ENCODE measurements at regions not wholly inside any gene's neighbourhood (a gene's known extent, or its start where the extent isn't known, plus 50 kb on each side); places are given as distances from the start of the nearest gene placed in this dataset.

DNA sequence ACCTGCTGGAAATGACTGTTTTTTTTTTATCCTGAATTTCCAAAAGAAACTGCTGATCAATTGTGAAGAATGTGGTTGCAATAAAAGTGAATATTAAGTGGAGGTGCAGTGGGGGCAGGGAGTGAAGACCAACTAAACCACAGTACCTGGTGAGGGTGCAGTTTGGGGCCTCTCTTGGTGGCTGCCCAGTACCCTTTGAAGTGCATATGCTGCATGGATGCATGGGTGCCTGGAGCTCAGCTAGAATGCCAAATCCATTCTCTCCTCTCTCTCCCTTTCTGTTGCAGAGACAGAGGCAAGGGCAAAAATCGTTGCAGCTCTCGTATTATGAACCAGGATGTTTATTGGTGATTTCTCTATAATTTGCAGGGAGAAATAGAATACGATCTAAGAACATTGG lies 420.5 kb upstream of the ONECUT1 start:
- FAIRE-seq (no peak), DNase-seq (no peak)
- 65 to 82% (median 72%) methylated on average over 3 of the region's 3 CpGs for WGBS, 3 donors
- H3K4me3 ChIP-seq (ENCODE audit: low read depth in 1 of 3, low read length in 3 of 3) = no peak overlapping the region
- H3K27me3 ChIP-seq (ENCODE audit: control insufficient read depth in 3 of 3, insufficient read depth in 3 of 3, low read length in 3 of 3) = no peaks in the 10 kb centered on the region
- H3K27ac ChIP-seq (ENCODE audit: low read depth in 1 of 3, low read length in 2 of 3) = no peak overlapping the region
- H3K36me3 ChIP-seq (ENCODE audit: control insufficient read depth in 3 of 3, insufficient read depth in 2 of 3, low read depth in 1 of 3, low read length in 3 of 3) = no peaks in the 10 kb centered on the region
- no peaks in the 10 kb centered on the region for H3K9me3 ChIP-seq (ENCODE audit: control insufficient read depth in 2 of 2, insufficient read depth in 1 of 2, low read depth in 1 of 2, low read length in 1 of 2)
- H3K4me1 ChIP-seq (ENCODE audit: control insufficient read depth in 3 of 3, insufficient read depth in 2 of 3, low read depth in 1 of 3, low read length in 2 of 3) = no peaks in the 10 kb centered on the region

DNA sequence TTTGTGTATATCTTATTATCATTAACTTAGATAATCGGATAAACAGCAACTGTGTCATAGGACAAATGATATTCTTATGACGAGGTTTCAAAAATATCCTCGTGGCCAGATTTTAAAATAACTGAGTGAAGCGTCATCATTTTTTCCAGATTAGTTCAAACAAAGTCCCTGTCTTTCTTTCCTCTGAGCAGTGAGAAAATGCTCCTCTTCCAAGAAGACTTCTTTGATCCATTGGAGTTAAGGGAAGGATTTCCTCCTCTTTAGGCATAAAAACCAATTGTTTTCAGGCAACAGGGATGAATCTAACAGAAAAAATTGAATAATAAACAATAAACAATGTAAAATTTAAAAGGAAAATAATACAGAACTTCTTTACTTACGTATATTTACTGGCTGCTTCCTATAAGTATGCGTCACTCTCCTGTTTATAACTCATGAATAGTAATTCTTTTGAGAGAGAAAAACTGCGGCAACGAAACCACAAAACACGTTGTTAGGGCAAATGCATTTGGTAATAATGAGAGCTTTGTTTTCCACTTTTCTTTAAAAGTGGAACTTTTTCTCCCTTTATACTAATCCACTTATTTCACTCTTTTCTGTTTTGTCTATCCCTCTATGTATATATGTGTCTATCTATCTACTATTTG lies 419.4 kb upstream of the ONECUT1 start:
- no peak for FAIRE-seq
- WGBS, 3 donors = 84 to 87% (median 85%) methylated on average over 9 of the region's 9 CpGs
- Histone ChIP-seq H3K9me3 (ENCODE audit: control insufficient read depth in 2 of 2, insufficient read depth in 1 of 2, low read depth in 1 of 2, low read length in 1 of 2) (no peaks in the 10 kb centered on the region), H3K27ac (ENCODE audit: low read depth in 1 of 3, low read length in 2 of 3) (no peak overlapping the region), H3K36me3 (ENCODE audit: control insufficient read depth in 3 of 3, insufficient read depth in 2 of 3, low read depth in 1 of 3, low read length in 3 of 3) (no peaks in the 10 kb centered on the region), H3K4me3 (ENCODE audit: low read depth in 1 of 3, low read length in 3 of 3) (no peak overlapping the region), H3K27me3 (ENCODE audit: control insufficient read depth in 3 of 3, insufficient read depth in 3 of 3, low read length in 3 of 3) (no peaks in the 10 kb centered on the region), H3K4me1 (ENCODE audit: control insufficient read depth in 3 of 3, insufficient read depth in 2 of 3, low read depth in 1 of 3, low read length in 2 of 3) (no peaks in the 10 kb centered on the region)
- DNase-seq = no peak

DNA sequence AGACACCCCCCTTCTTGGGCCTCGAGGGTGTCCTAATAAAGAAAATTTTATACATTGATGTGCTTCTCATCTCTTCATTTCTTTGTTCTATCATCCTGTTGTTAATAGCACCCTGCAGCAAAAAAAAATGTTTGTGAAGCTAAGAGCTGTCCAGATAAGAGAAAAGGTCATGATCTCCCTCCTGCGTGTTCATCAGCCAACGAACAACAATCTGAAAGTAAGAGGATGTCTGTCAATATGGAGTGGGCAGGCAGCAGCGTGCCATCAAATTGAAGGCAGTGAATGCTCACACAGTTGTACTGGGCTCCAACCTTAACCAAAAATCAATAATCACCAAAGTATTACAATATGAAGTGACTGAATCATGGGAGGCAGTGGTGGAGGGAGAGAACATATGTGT lies 418.6 kb upstream of the ONECUT1 start:
- no peak for FAIRE-seq
- no peaks in the 10 kb centered on the region for H3K27me3 ChIP-seq (ENCODE audit: control insufficient read depth in 3 of 3, insufficient read depth in 3 of 3, low read length in 3 of 3)
- no peak overlapping the region for H3K4me3 ChIP-seq (ENCODE audit: low read depth in 1 of 3, low read length in 3 of 3)
- H3K27ac ChIP-seq (ENCODE audit: low read depth in 1 of 3, low read length in 2 of 3) = no peak overlapping the region
- WGBS, 3 donors = 15 to 40% (median 32%) methylated on average over 4 of the region's 4 CpGs
- DNase-seq = no peak
- no peaks in the 10 kb centered on the region for H3K9me3 ChIP-seq (ENCODE audit: control insufficient read depth in 2 of 2, insufficient read depth in 1 of 2, low read depth in 1 of 2, low read length in 1 of 2)
- no peaks in the 10 kb centered on the region for H3K36me3 ChIP-seq (ENCODE audit: control insufficient read depth in 3 of 3, insufficient read depth in 2 of 3, low read depth in 1 of 3, low read length in 3 of 3)
- H3K4me1 ChIP-seq (ENCODE audit: control insufficient read depth in 3 of 3, insufficient read depth in 2 of 3, low read depth in 1 of 3, low read length in 2 of 3) = no peaks in the 10 kb centered on the region

DNA sequence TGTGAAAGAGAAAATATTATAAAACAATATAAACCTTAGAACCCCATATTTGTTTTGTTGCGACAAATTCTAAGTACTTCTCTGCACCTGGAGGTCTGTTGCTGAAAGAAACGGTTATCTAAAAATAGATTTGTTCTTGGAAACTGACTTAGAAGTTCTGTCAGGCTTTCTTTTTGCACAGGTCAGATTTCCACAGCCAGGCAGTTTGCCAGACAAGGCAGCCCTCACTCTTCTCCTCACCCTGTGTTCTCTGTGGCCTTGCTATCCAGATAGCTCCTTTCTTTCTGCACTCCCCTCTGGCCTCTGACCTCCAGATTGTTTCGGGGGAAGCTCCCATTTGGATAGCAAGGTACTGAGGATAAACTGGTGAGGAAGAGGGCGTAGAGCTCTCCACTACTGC lies 413.3 kb upstream of the ONECUT1 start:
- FAIRE-seq (no peak), DNase-seq (no peak)
- WGBS, 3 donors = 45 to 52% (median 49%) methylated on average over 4 of the region's 4 CpGs

DNA sequence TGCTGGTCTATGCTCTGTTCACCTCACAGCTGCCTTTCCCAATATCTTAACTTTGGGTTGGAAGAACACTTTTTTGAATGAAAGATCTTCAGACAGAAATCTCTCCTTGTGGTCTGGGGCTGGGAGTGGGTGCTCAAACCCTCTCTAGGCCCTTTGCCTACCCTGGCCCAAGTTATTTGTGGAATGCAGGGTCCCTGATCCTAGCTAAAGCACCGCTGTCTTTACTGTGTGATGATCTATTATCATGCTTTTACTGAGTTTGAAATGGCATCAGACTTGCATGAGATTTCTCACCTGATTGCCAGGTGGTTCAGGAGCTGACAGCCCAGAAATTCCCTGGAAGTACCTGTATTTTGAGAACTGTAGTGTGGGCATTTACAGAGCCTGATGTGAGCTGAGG lies 412.7 kb upstream of the ONECUT1 start:
- FAIRE-seq (no peak), DNase-seq (no peak)
- H3K36me3 ChIP-seq (ENCODE audit: control insufficient read depth in 3 of 3, insufficient read depth in 2 of 3, low read depth in 1 of 3, low read length in 3 of 3) = no peaks in the 10 kb centered on the region
- H3K4me3 ChIP-seq (ENCODE audit: low read depth in 1 of 3, low read length in 3 of 3) = no peak overlapping the region
- no peaks in the 10 kb centered on the region for H3K4me1 ChIP-seq (ENCODE audit: control insufficient read depth in 3 of 3, insufficient read depth in 2 of 3, low read depth in 1 of 3, low read length in 2 of 3)
- no peak overlapping the region for H3K27ac ChIP-seq (ENCODE audit: low read depth in 1 of 3, low read length in 2 of 3)
- H3K27me3 ChIP-seq (ENCODE audit: control insufficient read depth in 3 of 3, insufficient read depth in 3 of 3, low read length in 3 of 3) = peaks cover 0 to under 1% (median 0%) of the 10 kb centered on the region in 3 donors
- H3K9me3 ChIP-seq (ENCODE audit: control insufficient read depth in 2 of 2, insufficient read depth in 1 of 2, low read depth in 1 of 2, low read length in 1 of 2) = no peaks in the 10 kb centered on the region
- WGBS, 3 donors = 63 to 81% (median 67%) methylated on average over 1 of the region's 1 CpG

More for the DNA sequence above, 413.3 kb upstream of the ONECUT1 start:
- Histone ChIP-seq H3K9me3 (ENCODE audit: control insufficient read depth in 2 of 2, insufficient read depth in 1 of 2, low read depth in 1 of 2, low read length in 1 of 2) (no peaks in the 10 kb centered on the region), H3K4me3 (ENCODE audit: low read depth in 1 of 3, low read length in 3 of 3) (no peak overlapping the region), H3K27ac (ENCODE audit: low read depth in 1 of 3, low read length in 2 of 3) (no peak overlapping the region), H3K4me1 (ENCODE audit: control insufficient read depth in 3 of 3, insufficient read depth in 2 of 3, low read depth in 1 of 3, low read length in 2 of 3) (no peaks in the 10 kb centered on the region), H3K27me3 (ENCODE audit: control insufficient read depth in 3 of 3, insufficient read depth in 3 of 3, low read length in 3 of 3) (no peaks in the 10 kb centered on the region), H3K36me3 (ENCODE audit: control insufficient read depth in 3 of 3, insufficient read depth in 2 of 3, low read depth in 1 of 3, low read length in 3 of 3) (no peaks in the 10 kb centered on the region)

DNA sequence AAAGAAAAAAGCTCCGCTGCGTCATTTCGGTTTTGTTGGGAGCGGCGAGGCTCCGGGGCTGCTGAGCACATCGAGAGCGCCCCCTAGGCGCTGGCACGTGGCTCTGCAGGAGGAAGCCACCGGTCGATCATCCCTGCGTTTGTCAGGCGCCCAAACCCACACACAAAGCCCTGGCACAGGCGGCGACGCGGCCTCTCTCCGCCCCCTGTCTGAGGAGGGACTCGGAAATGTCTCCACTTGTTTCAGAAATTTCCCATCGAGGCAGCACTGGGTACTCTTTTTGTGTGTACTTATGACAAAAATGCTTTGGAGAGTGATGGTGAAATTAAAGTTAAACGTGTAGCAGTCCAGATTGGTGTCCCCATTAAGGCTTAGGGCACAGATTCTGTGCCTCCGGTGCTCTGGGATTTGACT lies 407.3 kb upstream of the ONECUT1 start:
- WGBS, 3 donors = 3 to 5% (median 4%) methylated on average over 23 of the region's 23 CpGs
- H3K27ac ChIP-seq (ENCODE audit: low read depth in 1 of 3, low read length in 2 of 3) = no peak overlapping the region
- no peaks in the 10 kb centered on the region for H3K4me1 ChIP-seq (ENCODE audit: control insufficient read depth in 3 of 3, insufficient read depth in 2 of 3, low read depth in 1 of 3, low read length in 2 of 3)
- H3K4me3 ChIP-seq (ENCODE audit: low read depth in 1 of 3, low read length in 3 of 3) = no peak overlapping the region
- no peaks in the 10 kb centered on the region for H3K9me3 ChIP-seq (ENCODE audit: control insufficient read depth in 2 of 2, insufficient read depth in 1 of 2, low read depth in 1 of 2, low read length in 1 of 2)
- H3K27me3 ChIP-seq (ENCODE audit: control insufficient read depth in 3 of 3, insufficient read depth in 3 of 3, low read length in 3 of 3) = peaks cover 0 to 14% (median 4%) of the 10 kb centered on the region in 3 donors
- FAIRE-seq (no peak), DNase-seq (peak; percentile 53 to 60)
- H3K36me3 ChIP-seq (ENCODE audit: control insufficient read depth in 3 of 3, insufficient read depth in 2 of 3, low read depth in 1 of 3, low read length in 3 of 3) = no peaks in the 10 kb centered on the region

DNA sequence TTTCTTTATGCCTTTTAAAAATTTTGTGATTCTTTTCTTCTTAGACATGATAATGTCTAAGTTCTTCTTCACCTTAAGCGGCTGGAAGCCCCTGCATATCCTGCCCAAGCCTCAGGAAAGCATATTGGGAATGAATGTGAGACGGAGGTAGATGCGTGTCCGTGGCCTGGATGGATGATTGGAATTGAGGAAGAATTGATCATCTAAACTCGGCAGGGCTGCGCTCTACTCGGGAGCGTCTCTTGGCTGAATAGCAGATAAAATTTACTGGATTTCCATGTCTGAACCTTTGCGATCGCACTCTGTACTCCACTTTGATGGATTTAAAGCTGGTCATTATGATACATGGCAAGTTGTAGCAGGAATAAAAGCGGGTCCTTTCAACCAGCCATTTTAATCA lies 406.7 kb upstream of the ONECUT1 start:
- DNase-seq (no peak), FAIRE-seq (no peak)
- no peaks in the 10 kb centered on the region for H3K36me3 ChIP-seq (ENCODE audit: control insufficient read depth in 3 of 3, insufficient read depth in 2 of 3, low read depth in 1 of 3, low read length in 3 of 3)
- no peak overlapping the region for H3K4me3 ChIP-seq (ENCODE audit: low read depth in 1 of 3, low read length in 3 of 3)
- H3K27ac ChIP-seq (ENCODE audit: low read depth in 1 of 3, low read length in 2 of 3) = no peak overlapping the region
- 55 to 58% (median 57%) methylated on average over 11 of the region's 11 CpGs for WGBS, 3 donors
- H3K27me3 ChIP-seq (ENCODE audit: control insufficient read depth in 3 of 3, insufficient read depth in 3 of 3, low read length in 3 of 3) = peaks cover 0 to 14% (median 4%) of the 10 kb centered on the region in 3 donors
- H3K9me3 ChIP-seq (ENCODE audit: control insufficient read depth in 2 of 2, insufficient read depth in 1 of 2, low read depth in 1 of 2, low read length in 1 of 2) = no peaks in the 10 kb centered on the region
- no peaks in the 10 kb centered on the region for H3K4me1 ChIP-seq (ENCODE audit: control insufficient read depth in 3 of 3, insufficient read depth in 2 of 3, low read depth in 1 of 3, low read length in 2 of 3)

DNA sequence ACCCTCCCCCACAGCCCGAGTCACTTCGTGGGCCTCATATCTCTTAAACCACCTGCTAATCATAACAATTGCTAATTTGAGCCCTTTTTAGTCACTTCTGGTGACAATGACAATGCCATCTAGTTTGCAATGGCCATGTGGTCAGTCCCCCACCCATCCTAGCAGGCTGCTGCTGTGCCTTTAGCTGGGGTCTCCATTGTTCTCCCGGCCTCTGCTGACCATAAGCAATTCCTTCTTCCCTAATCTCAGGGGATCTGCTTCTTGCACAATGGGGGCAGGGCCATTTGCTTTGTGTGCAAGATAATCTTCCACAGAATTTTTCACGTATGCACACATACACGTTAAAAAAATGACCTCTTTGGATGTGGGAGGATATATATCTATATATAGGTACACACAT lies 406.1 kb upstream of the ONECUT1 start:
- H3K4me3 ChIP-seq (ENCODE audit: low read depth in 1 of 3, low read length in 3 of 3) = no peak overlapping the region
- H3K27ac ChIP-seq (ENCODE audit: low read depth in 1 of 3, low read length in 2 of 3) = no peak overlapping the region
- no peaks in the 10 kb centered on the region for H3K4me1 ChIP-seq (ENCODE audit: control insufficient read depth in 3 of 3, insufficient read depth in 2 of 3, low read depth in 1 of 3, low read length in 2 of 3)
- peaks cover 0 to 14% (median 4%) of the 10 kb centered on the region in 3 donors for H3K27me3 ChIP-seq (ENCODE audit: control insufficient read depth in 3 of 3, insufficient read depth in 3 of 3, low read length in 3 of 3)
- FAIRE-seq (no peak), DNase-seq (no peak)
- no peaks in the 10 kb centered on the region for H3K36me3 ChIP-seq (ENCODE audit: control insufficient read depth in 3 of 3, insufficient read depth in 2 of 3, low read depth in 1 of 3, low read length in 3 of 3)
- 30 to 39% (median 34%) methylated on average over 5 of the region's 5 CpGs for WGBS, 3 donors
- H3K9me3 ChIP-seq (ENCODE audit: control insufficient read depth in 2 of 2, insufficient read depth in 1 of 2, low read depth in 1 of 2, low read length in 1 of 2) = no peaks in the 10 kb centered on the region

DNA sequence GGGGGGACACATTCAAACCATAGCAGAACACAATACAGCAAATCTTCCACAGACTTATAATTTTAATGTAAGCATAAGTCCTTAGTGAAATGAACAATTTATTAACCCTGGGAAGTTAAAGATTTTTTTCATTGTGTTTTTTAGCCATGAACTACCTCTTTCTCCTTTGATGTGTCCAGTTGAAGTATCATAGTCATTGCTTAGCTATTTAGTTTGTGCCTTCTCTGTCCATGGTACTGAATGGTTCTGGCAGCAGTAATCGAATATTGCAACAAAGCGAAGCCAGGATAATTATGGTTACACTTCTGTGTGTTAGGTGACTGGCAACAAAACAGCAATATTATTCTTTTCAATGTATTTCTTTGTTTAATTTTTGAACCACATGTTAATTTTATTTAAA lies 403.0 kb upstream of the ONECUT1 start:
- H3K27me3 ChIP-seq (ENCODE audit: control insufficient read depth in 3 of 3, insufficient read depth in 3 of 3, low read length in 3 of 3) = peaks cover 0 to 14% (median 4%) of the 10 kb centered on the region in 3 donors
- DNase-seq (peak; percentile 2 to 26), FAIRE-seq (no peak)
- no peak overlapping the region for H3K4me3 ChIP-seq (ENCODE audit: low read depth in 1 of 3, low read length in 3 of 3)
- H3K36me3 ChIP-seq (ENCODE audit: control insufficient read depth in 3 of 3, insufficient read depth in 2 of 3, low read depth in 1 of 3, low read length in 3 of 3) = no peaks in the 10 kb centered on the region
- H3K27ac ChIP-seq (ENCODE audit: low read depth in 1 of 3, low read length in 2 of 3) = no peak overlapping the region
- H3K4me1 ChIP-seq (ENCODE audit: control insufficient read depth in 3 of 3, insufficient read depth in 2 of 3, low read depth in 1 of 3, low read length in 2 of 3) = no peaks in the 10 kb centered on the region
- H3K9me3 ChIP-seq (ENCODE audit: control insufficient read depth in 2 of 2, insufficient read depth in 1 of 2, low read depth in 1 of 2, low read length in 1 of 2) = no peaks in the 10 kb centered on the region
- WGBS, 3 donors = 48 to 55% (median 50%) methylated on average over 2 of the region's 2 CpGs
